Lung microvascular endothelial cell (primary cell): ENCODE measurements at regions not wholly inside any gene's neighbourhood (a gene's known extent, or its start where the extent isn't known, plus 50 kb on each side); places are given as distances from the start of the nearest gene placed in this dataset.
"Not testable (repeated sequence)": the region's sequence is repeated elsewhere in the genome, so short reads cannot be mapped to it uniquely, and the experiment has no call there.

Experiments
- DNase-seq, 2 donors: peaks; one replicate each; pipeline versions ENCODE4 v3.0.0 to v3.0.0-alpha.2; 2010; ENCODE audit warnings: low read depth in 2 of 2

- DNase-seq = peak in 1 of 2 donors; percentile 23
These were observed 246.6 kb downstream of the SLCO4C1 start for GRCh38 chr5:102049517-102049916.

- DNase-seq = no peak
These were observed 247.1 kb downstream of the SLCO4C1 start for GRCh38 chr5:102048940-102049339.

- not testable (repeated sequence) for DNase-seq
These were observed 249.0 kb downstream of the SLCO4C1 start for GRCh38 chr5:102047073-102047472.

GRCh38 chr5:102040326-102040725 lies 255.8 kb downstream of the SLCO4C1 start:
- no peak for DNase-seq

- no peak for DNase-seq
These were observed 259.2 kb downstream of the SLCO4C1 start for GRCh38 chr5:102036927-102037326.

GRCh38 chr5:102031711-102032110 lies 264.4 kb downstream of the SLCO4C1 start:
- DNase-seq = no peak

GRCh38 chr5:102018690-102019089 lies 277.4 kb downstream of the SLCO4C1 start:
- no peak for DNase-seq

GRCh38 chr5:102018279-102018678 lies 277.8 kb downstream of the SLCO4C1 start:
- DNase-seq = no peak

GRCh38 chr5:102014371-102014770 lies 281.7 kb downstream of the SLCO4C1 start:
- DNase-seq = no peak

GRCh38 chr5:102010644-102011043 lies 285.4 kb downstream of the SLCO4C1 start:
- no peak for DNase-seq

GRCh38 chr5:101997235-101997634 lies 298.8 kb downstream of the SLCO4C1 start:
- no peak for DNase-seq

GRCh38 chr5:101995585-101995984 lies 300.5 kb downstream of the SLCO4C1 start:
- DNase-seq = no peak

GRCh38 chr5:101991486-101991885 lies 304.6 kb downstream of the SLCO4C1 start:
- no peak for DNase-seq

- no peak for DNase-seq
These were observed 306.4 kb downstream of the SLCO4C1 start for GRCh38 chr5:101989659-101990058.

GRCh38 chr5:101977729-101978345 lies 318.2 kb downstream of the SLCO4C1 start:
- DNase-seq = peak; percentile 35 to 48

GRCh38 chr5:101976933-101977332 lies 319.2 kb downstream of the SLCO4C1 start:
- DNase-seq = no peak

- DNase-seq = no peak
These were observed 326.3 kb downstream of the SLCO4C1 start for GRCh38 chr5:101969742-101970141.

GRCh38 chr5:101966476-101966875 lies 329.6 kb downstream of the SLCO4C1 start:
- DNase-seq = no peak

- no peak for DNase-seq
These were observed 340.2 kb downstream of the SLCO4C1 start for GRCh38 chr5:101955891-101956290.

GRCh38 chr5:101950019-101950418 lies 346.1 kb downstream of the SLCO4C1 start:
- DNase-seq = no peak

- DNase-seq = no peak
These were observed 347.5 kb downstream of the SLCO4C1 start for GRCh38 chr5:101948615-101949014.

- no peak for DNase-seq
These were observed 352.3 kb downstream of the SLCO4C1 start for GRCh38 chr5:101943784-101944183.

- peak in 1 of 2 donors; percentile 35 for DNase-seq
These were observed 353.7 kb downstream of the SLCO4C1 start for GRCh38 chr5:101942321-101942882.

- no peak for DNase-seq
These were observed 359.0 kb downstream of the SLCO4C1 start for GRCh38 chr5:101937041-101937440.
